ENCODE measurements at regions not wholly inside any gene's neighbourhood (a gene's known extent, or its start where the extent isn't known, plus 50 kb on each side); places are given as distances from the start of the nearest gene placed in this dataset.

DNA sequence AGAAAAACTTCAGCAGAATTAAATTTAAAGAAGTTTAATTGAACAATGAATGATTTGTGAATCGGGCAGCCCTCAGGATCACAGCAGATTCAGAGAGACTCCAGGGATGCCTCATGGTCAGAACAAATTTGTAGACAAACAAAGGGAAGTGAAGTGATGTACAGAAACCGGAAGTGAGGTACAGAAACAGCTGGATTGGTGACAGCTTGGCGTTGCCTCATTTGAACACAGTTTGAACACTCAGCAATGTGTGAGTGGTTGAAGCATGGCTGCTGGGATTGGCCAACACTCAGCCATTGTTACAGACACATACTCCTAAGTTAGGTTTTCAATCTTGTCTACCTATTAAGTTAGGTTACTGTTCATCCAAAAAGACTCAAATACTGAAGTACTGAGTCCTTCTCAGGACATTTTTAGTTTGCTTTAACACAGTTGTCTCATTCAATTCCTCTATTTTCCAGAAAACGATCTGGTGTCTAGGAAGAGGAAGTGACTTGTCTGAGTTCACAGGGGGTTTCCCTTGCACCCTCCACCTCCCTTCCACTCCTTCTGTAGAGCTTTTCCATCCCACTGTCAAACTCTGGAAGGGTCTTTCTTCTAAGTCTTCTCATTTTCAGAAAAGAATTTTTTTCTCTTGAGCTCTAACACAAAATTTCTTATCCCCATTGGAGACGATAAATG lies 137.9 kb downstream of the SLC4A3 start:
- Mint-ChIP-seq H3K9me3 (peaks cover 19% of the 10 kb centered on the region), H3K36me3 (no peaks in the 10 kb centered on the region), H3K27ac (no peak overlapping the region), H3K4me1 (no peaks in the 10 kb centered on the region), H3K4me3 (no peak overlapping the region), H3K27me3 (ENCODE audit: low read depth) (peaks cover 3% of the 10 kb centered on the region)
- DNase-seq (ENCODE audit: low spot score) = no peak
- TF ChIP-seq AR (CRISPR knock-in tag; IDR thresholded peaks at IDR 0.05) = no peak
- POLR2A ChIA-PET = no interaction called here
- ATAC-seq = no peak
- CTCF ChIA-PET = interaction anchor here (0.6 kb wide), 1 partner anchor 678 kb away, joined by 3 read pairs; no protein-coding TSS in a partner anchor

DNA sequence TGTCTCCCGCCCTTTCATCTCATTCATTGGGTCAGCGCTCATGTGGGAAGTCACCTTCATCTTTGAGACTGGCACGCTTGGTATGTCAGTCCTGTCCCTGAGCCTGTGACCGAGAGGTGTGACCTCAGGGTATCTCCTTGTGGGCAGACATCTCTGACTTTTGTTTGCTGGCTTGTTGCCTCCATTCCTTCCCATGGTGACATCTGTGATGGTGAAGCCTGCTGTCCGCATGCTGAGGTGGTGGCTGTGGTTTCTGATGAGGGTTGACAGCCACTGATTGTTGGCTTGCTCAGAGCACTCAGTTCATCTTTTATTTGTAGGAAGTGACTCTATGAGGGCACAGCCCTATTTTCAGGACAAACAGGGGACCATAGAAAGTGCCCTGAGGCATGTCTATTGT lies 139.2 kb downstream of the SLC4A3 start:
- POLR2A ChIA-PET = no interaction called here
- CTCF ChIA-PET = no interaction called here
- Mint-ChIP-seq H3K4me1 (no peaks in the 10 kb centered on the region), H3K27ac (no peak overlapping the region), H3K36me3 (no peaks in the 10 kb centered on the region), H3K27me3 (ENCODE audit: low read depth) (peaks cover 3% of the 10 kb centered on the region), H3K4me3 (no peak overlapping the region), H3K9me3 (peaks cover 22% of the 10 kb centered on the region)
- ATAC-seq (no peak), DNase-seq (ENCODE audit: low spot score) (no peak)
- TF ChIP-seq TEAD4 (CRISPR knock-in tag; IDR thresholded peaks at IDR 0.05) = no peak
- TF ChIP-seq FOXK1 (CRISPR knock-in tag; IDR thresholded peaks at IDR 0.05) = no peak
- TF ChIP-seq, protein P1, sequence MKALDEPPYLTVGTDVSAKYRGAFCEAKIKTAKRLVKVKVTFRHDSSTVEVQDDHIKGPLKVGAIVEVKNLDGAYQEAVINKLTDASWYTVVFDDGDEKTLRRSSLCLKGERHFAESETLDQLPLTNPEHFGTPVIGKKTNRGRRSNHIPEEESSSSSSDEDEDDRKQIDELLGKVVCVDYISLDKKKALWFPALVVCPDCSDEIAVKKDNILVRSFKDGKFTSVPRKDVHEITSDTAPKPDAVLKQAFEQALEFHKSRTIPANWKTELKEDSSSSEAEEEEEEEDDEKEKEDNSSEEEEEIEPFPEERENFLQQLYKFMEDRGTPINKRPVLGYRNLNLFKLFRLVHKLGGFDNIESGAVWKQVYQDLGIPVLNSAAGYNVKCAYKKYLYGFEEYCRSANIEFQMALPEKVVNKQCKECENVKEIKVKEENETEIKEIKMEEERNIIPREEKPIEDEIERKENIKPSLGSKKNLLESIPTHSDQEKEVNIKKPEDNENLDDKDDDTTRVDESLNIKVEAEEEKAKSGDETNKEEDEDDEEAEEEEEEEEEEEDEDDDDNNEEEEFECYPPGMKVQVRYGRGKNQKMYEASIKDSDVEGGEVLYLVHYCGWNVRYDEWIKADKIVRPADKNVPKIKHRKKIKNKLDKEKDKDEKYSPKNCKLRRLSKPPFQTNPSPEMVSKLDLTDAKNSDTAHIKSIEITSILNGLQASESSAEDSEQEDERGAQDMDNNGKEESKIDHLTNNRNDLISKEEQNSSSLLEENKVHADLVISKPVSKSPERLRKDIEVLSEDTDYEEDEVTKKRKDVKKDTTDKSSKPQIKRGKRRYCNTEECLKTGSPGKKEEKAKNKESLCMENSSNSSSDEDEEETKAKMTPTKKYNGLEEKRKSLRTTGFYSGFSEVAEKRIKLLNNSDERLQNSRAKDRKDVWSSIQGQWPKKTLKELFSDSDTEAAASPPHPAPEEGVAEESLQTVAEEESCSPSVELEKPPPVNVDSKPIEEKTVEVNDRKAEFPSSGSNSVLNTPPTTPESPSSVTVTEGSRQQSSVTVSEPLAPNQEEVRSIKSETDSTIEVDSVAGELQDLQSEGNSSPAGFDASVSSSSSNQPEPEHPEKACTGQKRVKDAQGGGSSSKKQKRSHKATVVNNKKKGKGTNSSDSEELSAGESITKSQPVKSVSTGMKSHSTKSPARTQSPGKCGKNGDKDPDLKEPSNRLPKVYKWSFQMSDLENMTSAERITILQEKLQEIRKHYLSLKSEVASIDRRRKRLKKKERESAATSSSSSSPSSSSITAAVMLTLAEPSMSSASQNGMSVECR (CRISPR knock-in tag; IDR thresholded peaks at IDR 0.05; ENCODE audit: borderline replicate concordance) = no peak
- TF ChIP-seq RORB (CRISPR knock-in tag; IDR thresholded peaks at IDR 0.05) = no peak
- no peak for TF ChIP-seq ZNF281 (CRISPR knock-in tag; IDR thresholded peaks at IDR 0.05)
- no peak for TF ChIP-seq ATF1 (CRISPR knock-in tag; IDR thresholded peaks at IDR 0.05)

DNA sequence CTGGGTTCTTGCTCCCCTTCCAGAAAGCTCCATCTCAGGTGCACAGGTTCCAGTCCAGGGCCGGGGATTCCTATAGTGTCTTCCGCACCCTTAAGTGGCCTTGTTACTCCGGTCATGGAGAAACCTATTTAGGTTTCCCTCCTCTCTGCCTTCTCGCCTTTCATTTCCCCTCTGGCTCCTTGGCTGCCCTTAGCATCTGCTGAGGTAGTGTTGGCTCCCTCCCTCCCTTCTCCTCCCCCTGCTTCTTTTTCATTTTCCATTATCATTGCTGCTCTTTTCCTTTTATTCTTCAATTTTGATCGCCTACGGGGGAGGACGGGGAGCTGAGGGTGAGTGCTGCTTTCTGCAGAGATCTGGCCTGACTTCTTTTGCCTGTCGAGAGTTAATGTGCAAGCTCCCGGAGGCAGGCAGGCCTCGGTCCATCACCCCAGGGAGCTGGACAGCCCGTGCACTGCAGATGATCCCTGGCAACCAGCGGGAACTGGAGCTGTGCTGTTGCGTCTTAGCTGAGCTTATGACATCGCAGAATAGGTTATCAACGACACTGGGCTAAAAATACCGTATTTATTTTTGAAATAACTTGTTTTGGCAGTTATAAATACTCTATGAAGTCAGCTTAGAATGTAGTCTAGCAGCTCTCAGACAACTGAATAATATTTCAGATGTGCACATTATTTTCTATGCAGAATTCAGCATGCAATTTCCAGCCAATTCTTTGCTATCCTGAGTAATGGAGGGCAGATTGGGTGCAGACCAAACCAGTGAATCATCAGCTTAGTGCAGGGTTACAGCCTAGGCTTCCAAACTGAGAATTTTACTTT lies 141.9 kb downstream of the SLC4A3 start:
- CTCF ChIA-PET = interaction anchor here (1.5 kb wide), 1 partner anchor 32 kb away, joined by 3 read pairs; no protein-coding TSS in a partner anchor
- no peak for TF ChIP-seq AFF4 (CRISPR knock-in tag; IDR thresholded peaks at IDR 0.05; ENCODE audit: borderline replicate concordance)
- TF ChIP-seq NFE2L1 (CRISPR knock-in tag; IDR thresholded peaks at IDR 0.05) = no peak
- no peak for TF ChIP-seq ZNF219 (CRISPR knock-in tag; IDR thresholded peaks at IDR 0.05; ENCODE audit: borderline replicate concordance)
- TF ChIP-seq, protein P2, sequence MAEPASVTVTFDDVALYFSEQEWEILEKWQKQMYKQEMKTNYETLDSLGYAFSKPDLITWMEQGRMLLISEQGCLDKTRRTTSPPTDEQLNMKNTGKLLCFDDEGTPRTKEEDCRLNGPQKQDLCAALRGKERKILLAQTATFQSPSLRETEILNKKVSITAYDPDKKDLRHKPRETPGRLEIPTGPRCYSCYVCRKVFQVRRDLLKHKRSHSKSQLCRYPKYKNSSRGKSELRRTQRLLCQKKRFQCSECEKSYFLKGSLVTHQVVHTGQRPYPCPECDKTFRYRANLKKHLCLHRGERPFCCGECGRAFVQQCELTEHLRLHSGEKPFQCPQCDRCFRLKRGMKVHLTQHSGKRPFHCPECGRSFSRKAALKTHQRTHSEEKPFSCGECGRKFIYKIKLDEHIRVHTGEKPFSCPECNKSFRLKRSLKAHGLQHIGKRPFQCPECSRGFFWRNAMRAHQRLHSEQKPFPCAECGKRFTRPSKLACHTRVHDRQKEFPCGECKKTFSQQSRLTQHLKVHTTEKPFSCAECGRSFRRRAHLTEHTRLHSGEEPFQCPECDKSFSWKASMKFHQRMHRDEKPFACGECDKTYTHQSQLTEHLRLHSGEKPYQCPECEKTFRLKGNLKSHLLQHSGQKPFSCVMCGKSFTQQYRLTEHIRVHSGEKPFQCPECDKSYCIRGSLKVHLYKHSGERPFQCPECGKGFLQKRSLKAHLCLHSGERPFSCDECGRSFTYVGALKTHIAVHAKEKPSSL (CRISPR knock-in tag; conservative IDR thresholded peaks at IDR 0.05) = no peak

More for the DNA sequence above, 141.9 kb downstream of the SLC4A3 start:
- peaks cover 15% of the 10 kb centered on the region for H3K9me3 Mint-ChIP-seq
- no peaks in the 10 kb centered on the region for H3K4me1 Mint-ChIP-seq
- ATAC-seq (no peak), DNase-seq (ENCODE audit: low spot score) (no peak)
- no peak overlapping the region for H3K27ac Mint-ChIP-seq
- no peaks in the 10 kb centered on the region for H3K36me3 Mint-ChIP-seq
- POLR2A ChIA-PET = interaction anchor here (0.5 kb wide), 1 partner anchor 24 kb away, joined by 4 read pairs; no protein-coding TSS in a partner anchor
- peaks cover 3% of the 10 kb centered on the region for H3K27me3 Mint-ChIP-seq (ENCODE audit: low read depth)
- no peak overlapping the region for H3K4me3 Mint-ChIP-seq

Data from WTC11 (cell line).